ENCODE measurements at regions not wholly inside any gene's neighbourhood (a gene's known extent, or its start where the extent isn't known, plus 50 kb on each side); places are given as distances from the start of the nearest gene placed in this dataset.

DNA sequence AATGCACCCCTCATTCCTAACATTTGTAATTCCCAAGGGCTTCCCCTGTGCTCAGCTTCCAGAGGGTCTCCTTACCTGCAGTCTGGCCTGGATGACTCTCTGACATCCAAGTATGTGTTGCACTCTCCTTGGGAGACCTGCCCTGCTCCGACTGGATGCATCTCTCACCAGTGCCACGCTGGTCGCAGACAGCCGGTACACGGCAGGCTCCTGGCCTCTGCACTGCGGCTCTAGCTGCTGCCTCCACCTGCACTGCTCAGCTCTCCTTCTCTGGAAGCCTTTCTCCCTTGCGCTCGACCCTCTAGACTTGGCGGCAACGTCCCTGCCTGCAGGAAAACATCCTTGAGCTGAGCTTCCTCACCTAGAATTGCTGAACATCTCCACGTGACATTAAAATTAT lies 685.9 kb downstream of the BRD1 start:
- no peak for DNase-seq

DNA sequence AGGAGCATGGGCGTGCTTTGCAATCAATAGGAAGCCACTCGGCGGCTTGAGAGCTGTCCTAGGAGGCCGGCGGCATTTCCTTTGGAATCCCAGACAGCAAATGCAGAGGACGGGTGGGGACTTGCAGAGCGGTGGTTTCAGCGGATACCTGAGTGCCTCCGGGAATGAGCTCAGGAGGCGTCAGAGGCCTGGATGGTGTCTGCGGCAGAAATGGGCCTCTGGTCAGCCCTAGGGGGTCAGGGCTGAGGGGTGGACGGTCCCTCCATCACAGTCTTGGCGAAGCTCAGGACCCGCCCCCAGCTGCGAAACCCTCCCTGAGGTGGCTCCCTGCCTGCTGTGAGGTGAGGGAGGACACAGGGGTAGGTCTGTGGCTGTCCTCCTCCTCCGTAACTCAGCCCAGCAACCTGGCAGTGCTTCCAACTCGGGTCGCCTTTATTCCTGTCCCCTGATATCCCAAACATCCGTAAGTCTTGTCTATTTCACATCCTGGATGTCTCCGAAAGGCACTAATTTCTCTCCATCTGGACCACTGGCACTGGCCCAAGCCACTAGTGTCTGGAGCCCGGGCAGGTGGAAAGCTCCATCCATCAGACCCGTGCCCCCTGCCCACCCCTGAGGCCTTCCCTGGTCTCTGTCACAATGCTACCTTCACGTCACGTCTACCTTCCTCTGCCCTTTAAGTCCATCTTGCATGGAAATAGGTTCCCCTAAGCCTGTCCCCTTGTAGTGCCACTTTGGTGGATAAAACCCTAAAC lies 686.6 kb downstream of the BRD1 start:
- no peak for DNase-seq

GRCh38 chr22:49139492-49140151 lies 688.1 kb downstream of the BRD1 start:
- DNase-seq: no peak

GRCh38 chr22:49138250-49138790 lies 689.4 kb downstream of the BRD1 start:
- DNase-seq: no peak

GRCh38 chr22:49137206-49137840 lies 690.4 kb downstream of the BRD1 start:
- no peak for DNase-seq

DNA sequence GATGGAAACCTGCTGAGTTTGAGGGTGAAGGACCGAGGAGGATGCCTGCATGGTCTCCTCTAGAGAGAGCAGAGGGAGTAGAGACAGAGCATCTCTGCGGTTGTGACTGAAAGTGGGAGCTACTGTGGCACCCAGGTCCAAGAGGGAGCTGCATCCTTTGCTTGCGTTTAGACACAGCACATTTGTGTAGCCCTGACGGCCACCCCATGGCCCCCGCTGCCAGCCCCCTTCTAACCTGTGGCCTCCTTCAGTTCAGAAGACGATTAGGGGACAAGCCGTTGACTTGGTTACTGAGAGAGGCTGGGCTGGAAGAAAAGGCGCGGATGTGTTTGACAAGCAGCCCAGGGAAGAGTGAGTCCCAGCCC lies 690.9 kb downstream of the BRD1 start:
- DNase-seq: no peak

- DNase-seq: no peak
Observed at GRCh38 chr22:49136041-49136815, 691.4 kb downstream of the BRD1 start.

- no peak for DNase-seq
Observed at GRCh38 chr22:49134076-49134475, 693.6 kb downstream of the BRD1 start.

DNA sequence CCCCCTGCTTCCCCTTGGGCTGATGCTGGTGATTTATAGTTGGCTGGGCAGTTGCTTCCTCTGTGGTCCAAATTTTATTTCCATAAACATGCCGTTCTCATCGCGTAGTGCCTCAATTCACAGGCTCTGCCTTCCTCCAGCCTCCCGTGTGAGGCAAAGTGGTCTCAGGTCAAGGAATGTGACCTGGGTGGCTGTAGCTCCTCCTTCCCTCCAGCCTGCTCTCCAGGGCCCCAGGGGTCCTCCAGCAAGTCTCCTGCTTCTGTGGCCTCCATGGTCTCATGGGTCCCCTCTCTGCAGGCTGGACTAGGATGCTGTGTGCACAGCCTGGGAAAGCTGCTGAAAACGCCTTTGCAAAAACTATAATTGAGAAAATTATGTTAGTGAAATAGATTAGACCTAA lies 694.1 kb downstream of the BRD1 start:
- DNase-seq: no peak

DNA sequence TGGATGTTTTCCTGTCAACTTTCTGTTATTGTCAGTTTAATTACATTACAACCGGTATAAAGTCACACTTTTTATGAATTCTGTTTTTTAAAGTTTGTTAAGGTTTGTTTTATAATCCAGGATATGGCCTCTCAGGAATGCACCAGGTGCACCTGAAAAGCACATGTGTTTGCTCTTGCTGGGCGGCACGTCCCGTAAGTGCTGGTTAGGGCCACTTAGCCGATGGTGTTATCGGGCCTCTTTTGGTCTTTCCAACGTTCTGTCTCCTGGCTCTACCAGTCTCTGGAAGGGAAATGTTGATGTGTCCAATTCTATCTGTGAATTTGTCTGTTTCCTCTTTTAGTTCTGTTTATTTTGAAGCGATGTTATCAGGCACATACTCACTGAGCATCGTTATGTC lies 695.7 kb downstream of the BRD1 start:
- no peak for DNase-seq

- no peak for DNase-seq
Observed at GRCh38 chr22:49129736-49130135, 697.9 kb downstream of the BRD1 start.

- DNase-seq: no peak
Observed at GRCh38 chr22:49128874-49129273, 698.8 kb downstream of the BRD1 start.

DNA sequence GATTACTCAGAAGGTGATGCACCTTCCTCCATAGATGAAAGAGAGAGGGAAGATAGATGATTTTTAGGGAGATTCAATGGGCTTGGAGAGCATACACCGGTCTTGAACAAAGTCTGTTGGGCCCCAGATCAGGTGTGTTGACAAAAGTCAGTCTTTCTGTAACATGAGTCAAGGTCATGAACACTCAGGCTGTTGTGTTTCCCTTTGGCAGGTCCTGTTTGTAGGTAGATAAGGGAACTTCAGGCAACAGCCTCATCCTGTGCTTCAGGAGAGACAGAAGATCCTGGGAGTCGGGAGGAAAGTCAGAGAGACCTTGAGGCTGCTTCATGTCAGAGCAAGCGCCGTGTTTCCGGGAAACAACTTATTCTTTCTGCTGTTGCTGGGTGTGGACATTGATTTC lies 703.1 kb downstream of the BRD1 start:
- no peak for DNase-seq

- no peak for DNase-seq
Observed at GRCh38 chr22:49123621-49124192, 704.0 kb downstream of the BRD1 start.

- DNase-seq: no peak
Observed at GRCh38 chr22:49119551-49119952, 708.1 kb downstream of the BRD1 start.

GRCh38 chr22:49118065-49118464 lies 709.6 kb downstream of the BRD1 start:
- no peak for DNase-seq

GRCh38 chr22:49117486-49117885 lies 710.2 kb downstream of the BRD1 start:
- no peak for DNase-seq

- no peak for DNase-seq
Observed at GRCh38 chr22:49116486-49117120, 711.1 kb downstream of the BRD1 start.

DNA sequence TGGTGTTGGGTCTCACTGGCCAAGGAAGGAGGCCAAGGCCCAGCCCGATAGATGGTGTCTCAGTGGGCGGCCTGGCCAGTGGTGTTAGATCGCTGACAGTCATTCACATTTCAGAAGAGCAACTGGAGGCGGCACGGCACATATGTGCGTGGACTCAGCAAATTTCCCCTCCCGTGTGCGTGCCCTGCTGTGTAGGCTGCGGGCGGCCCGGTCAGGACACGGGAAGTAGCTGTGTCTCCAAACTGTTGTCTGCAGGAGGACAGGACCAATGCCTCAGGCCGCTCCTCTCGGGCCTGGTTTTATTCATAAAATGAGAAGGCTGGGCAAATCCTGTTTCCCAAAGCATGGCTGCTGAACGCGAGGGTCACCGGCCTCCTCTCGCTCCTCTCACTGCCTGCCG lies 711.7 kb downstream of the BRD1 start:
- DNase-seq: no peak

- no peak for DNase-seq
Observed at GRCh38 chr22:49115197-49115596, 712.5 kb downstream of the BRD1 start.

DNA sequence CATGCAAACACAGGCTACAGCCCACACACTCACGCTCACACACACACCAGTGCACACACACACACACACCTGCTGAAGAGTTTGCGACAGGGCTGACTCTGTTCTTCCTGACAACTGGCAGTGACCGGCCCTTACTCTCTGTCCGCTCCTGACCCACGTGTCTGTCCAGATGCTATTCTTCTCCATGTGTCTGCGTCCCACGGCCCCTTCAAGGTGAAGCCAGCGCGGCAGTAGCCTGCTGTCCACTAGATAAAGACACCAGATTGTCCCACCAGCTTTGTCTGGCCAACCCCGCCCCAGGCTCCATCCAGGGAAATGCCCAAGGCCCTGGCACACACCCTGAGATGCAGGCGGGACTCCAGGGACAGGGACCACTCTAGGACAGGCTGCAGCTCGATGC lies 713.9 kb downstream of the BRD1 start:
- no peak for DNase-seq
